Small intestine (tissue), 7 donors: ENCODE measurements at regions not wholly inside any gene's neighbourhood (a gene's known extent, or its start where the extent isn't known, plus 50 kb on each side); places are given as distances from the start of the nearest gene placed in this dataset.

Experiments
- DNase-seq, 2 donors: peaks; one replicate each; pipeline versions ENCODE4 v3.0.0 to v3.0.0-alpha.2; 2013
- FAIRE-seq: peaks from 2 replicates; lab custom pipeline; 2012; peaks lifted over from hg19 to GRCh38; lab: Jason Lieb, UNC
- H3K27ac ChIP-seq, 3 donors: one replicate each; pipeline ENCODE4 v1.5.1; 2013; ENCODE audit warnings: low read length in 2 of 3, mild to moderate bottlenecking in 2 of 3, control low read depth in 1 of 3, inconsistent platforms in 1 of 3, low read depth in 1 of 3, moderate library complexity in 1 of 3
- H3K27me3 ChIP-seq, 3 donors: one replicate each; pipeline ENCODE4 v1.6.1; 2013; ENCODE audit warnings: low read length in 3 of 3, inconsistent platforms in 1 of 3; ENCODE audit not compliant: control insufficient read depth in 3 of 3, insufficient read depth in 3 of 3
- H3K36me3 ChIP-seq, 3 donors: one replicate each; pipeline ENCODE4 v1.6.1; 2013; ENCODE audit warnings: low read length in 3 of 3, inconsistent platforms in 1 of 3, low read depth in 1 of 3, mild to moderate bottlenecking in 1 of 3, moderate library complexity in 1 of 3; ENCODE audit not compliant: control insufficient read depth in 3 of 3, insufficient read depth in 2 of 3
- H3K4me1 ChIP-seq, 3 donors: one replicate each; pipeline ENCODE4 v1.6.1; 2013; ENCODE audit warnings: low read length in 2 of 3, inconsistent platforms in 1 of 3, low read depth in 1 of 3, mild to moderate bottlenecking in 1 of 3, moderate library complexity in 1 of 3; ENCODE audit not compliant: control insufficient read depth in 3 of 3, insufficient read depth in 2 of 3
- H3K4me3 ChIP-seq, 3 donors: one replicate each; pipeline ENCODE4 v1.5.1; 2013; ENCODE audit warnings: low read length in 3 of 3, control low read depth in 1 of 3, inconsistent platforms in 1 of 3, low read depth in 1 of 3, mild to moderate bottlenecking in 1 of 3, moderate library complexity in 1 of 3
- H3K9me3 ChIP-seq, 2 donors: one replicate each; pipeline ENCODE4 v1.6.1; 2013; ENCODE audit warnings: low read depth in 1 of 2, low read length in 1 of 2; ENCODE audit not compliant: control insufficient read depth in 2 of 2, insufficient read depth in 1 of 2
- WGBS, 3 donors: extraction: QIAGEN DNeasy Blood & Tissue Kit; methylation state at CpG; one replicate each; pipeline ENCODE4 v1.1.7; 2013; 5-methylcytosine and 5-hydroxymethylcytosine counted together
- donor health status: healthy with polysubstance abuse.
- donor health status: control.
- donor health status: control.
- donor health status: Bipolar disorder and iron deficiency.
- donor health status: healthy.

DNA sequence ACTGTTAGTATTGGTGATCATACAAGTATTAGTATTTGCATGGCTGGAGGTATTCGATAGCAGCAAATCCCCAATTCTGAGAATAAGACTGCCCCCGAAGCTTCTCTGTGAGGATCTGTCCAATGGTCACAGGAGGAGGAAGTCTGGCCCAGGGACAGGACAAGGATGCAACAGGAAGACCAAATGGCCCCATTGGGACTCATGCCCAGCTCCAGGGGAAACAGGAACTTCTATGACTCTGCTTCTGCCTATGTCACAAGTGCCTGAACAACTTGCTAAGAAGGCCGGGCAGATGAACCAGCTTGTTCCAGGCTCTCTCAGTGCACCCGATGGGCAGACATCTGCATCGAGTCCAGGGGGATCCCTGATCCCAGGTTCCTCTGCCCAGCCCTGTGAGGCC, 172.0 kb upstream of the GRB10 start:
- no peak overlapping the region for H3K27ac ChIP-seq

DNA sequence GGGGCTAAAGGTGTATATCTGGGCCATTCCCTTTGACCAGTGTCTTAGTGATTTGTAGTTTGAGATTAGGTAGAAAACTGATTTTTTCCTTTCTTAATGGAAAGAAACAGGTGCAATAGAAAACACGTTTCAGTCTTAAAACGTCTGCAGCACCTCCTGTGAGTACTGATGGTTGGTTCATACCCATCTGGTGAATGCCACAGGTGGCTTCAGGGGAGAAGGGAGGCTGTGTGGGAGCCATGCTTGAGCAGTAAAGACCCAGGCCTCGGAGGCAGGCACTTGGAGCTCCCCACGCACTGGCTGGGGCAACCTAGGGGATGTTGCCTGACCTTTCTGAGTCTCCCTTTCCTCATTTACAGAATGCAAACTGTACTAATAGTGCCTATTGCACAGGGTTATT, 171.5 kb upstream of the GRB10 start:
- DNase-seq, result no peak
- Histone ChIP-seq H3K9me3 (peaks cover 0 to 6% of the 10 kb centered on the region in 2 donors), H3K27ac (no peak overlapping the region), H3K4me1 (peaks cover 0 to 2% (median 0%) of the 10 kb centered on the region in 3 donors), H3K4me3 (no peak overlapping the region), H3K27me3 (no peaks in the 10 kb centered on the region), H3K36me3 (no peaks in the 10 kb centered on the region)
- 74 to 78% (median 76%) methylated on average over 4 of the region's 4 CpGs for WGBS, 3 donors
- no peak for FAIRE-seq

More for the DNA sequence above, 172.0 kb upstream of the GRB10 start:
- Histone ChIP-seq H3K4me3 (no peak overlapping the region), H3K9me3 (peaks cover 0 to 6% of the 10 kb centered on the region in 2 donors), H3K27me3 (no peaks in the 10 kb centered on the region), H3K36me3 (no peaks in the 10 kb centered on the region), H3K4me1 (peaks cover 0 to 2% (median 0%) of the 10 kb centered on the region in 3 donors)
- 81 to 88% (median 86%) methylated on average over 5 of the region's 5 CpGs for WGBS, 3 donors
- no peak for DNase-seq
- no peak for FAIRE-seq

- Histone ChIP-seq H3K9me3 (peaks cover 0 to 6% of the 10 kb centered on the region in 2 donors), H3K4me3 (no peak overlapping the region), H3K27ac (no peak overlapping the region), H3K4me1 (peaks cover 0 to 2% (median 0%) of the 10 kb centered on the region in 3 donors), H3K27me3 (no peaks in the 10 kb centered on the region), H3K36me3 (no peaks in the 10 kb centered on the region)
- no peak for FAIRE-seq
- WGBS, 3 donors, result 65 to 81% (median 71%) methylated on average over 3 of the region's 3 CpGs
- no peak for DNase-seq
Observed at GRCh38 chr7:50953820-50954219, 171.1 kb upstream of the GRB10 start.

- Histone ChIP-seq H3K36me3 (no peaks in the 10 kb centered on the region), H3K27me3 (no peaks in the 10 kb centered on the region), H3K27ac (no peak overlapping the region), H3K9me3 (peaks cover 0 to 6% of the 10 kb centered on the region in 2 donors), H3K4me1 (peaks cover 0 to 2% (median 0%) of the 10 kb centered on the region in 3 donors), H3K4me3 (no peak overlapping the region)
- DNase-seq, result no peak
- WGBS, 3 donors, result 71 to 83% (median 75%) methylated on average over 6 of the region's 6 CpGs
- FAIRE-seq, result no peak
Observed at GRCh38 chr7:50953303-50953702, 170.6 kb upstream of the GRB10 start.

- FAIRE-seq (no peak), DNase-seq (no peak)
- no peak overlapping the region for H3K27ac ChIP-seq
- no peak overlapping the region for H3K4me3 ChIP-seq
- no peaks in the 10 kb centered on the region for H3K27me3 ChIP-seq
- 55 to 76% (median 70%) methylated on average over 3 of the region's 3 CpGs for WGBS, 3 donors
- H3K36me3 ChIP-seq, result no peaks in the 10 kb centered on the region
- peaks cover 0 to 12% of the 10 kb centered on the region in 2 donors for H3K9me3 ChIP-seq
- no peaks in the 10 kb centered on the region for H3K4me1 ChIP-seq
Observed at GRCh38 chr7:50952544-50952943, 169.8 kb upstream of the GRB10 start.

DNA sequence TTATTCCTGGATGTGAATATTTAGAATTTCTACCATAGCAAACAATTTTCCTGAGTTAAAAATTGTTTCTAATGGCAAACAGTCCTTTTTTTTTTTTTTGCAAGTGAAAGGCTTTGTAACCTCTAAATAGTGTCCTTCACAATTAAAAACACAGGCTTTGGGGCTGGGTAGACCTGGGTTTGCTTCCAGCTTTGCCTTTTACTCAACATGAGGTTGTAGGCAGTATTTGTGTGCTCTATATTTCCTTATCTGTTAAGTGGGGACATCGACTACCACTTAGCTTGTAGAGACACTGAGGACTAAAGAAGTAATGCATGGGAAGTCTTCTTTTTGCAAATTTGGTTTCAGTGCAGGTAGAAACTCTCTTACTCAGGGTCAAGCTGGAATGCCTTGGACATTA, 169.4 kb upstream of the GRB10 start:
- H3K27me3 ChIP-seq, result no peaks in the 10 kb centered on the region
- WGBS, 3 donors, result 60 to 81% (median 63%) methylated on average over 1 of the region's 1 CpG
- no peaks in the 10 kb centered on the region for H3K36me3 ChIP-seq
- no peak overlapping the region for H3K4me3 ChIP-seq
- no peak overlapping the region for H3K27ac ChIP-seq
- no peak for FAIRE-seq
- H3K9me3 ChIP-seq, result peaks cover 0 to 17% of the 10 kb centered on the region in 2 donors
- no peak for DNase-seq
- H3K4me1 ChIP-seq, result no peaks in the 10 kb centered on the region

DNA sequence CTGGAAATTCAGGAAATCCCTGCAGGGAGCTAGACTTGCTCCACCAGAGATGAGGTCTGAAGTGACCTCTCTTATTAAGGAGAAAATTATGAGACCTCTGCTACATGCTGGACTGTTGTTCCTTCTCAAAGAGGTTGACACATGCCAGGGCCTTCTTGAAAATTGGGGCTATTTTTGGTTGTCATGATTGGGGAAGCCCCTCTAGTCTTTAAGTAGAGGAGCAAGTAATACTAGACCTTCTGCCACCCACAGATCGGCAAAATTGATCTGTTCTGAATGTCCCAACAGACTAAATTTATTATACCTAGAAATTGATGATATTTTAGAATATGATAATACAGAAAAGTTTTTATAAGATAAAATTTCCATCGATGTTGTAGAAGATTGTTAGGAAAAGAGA, 160.8 kb upstream of the GRB10 start:
- WGBS, 3 donors, result 85 to 89% (median 86%) methylated on average over 2 of the region's 2 CpGs
- Histone ChIP-seq H3K4me3 (no peak overlapping the region), H3K27ac (no peak overlapping the region), H3K4me1 (no peaks in the 10 kb centered on the region), H3K36me3 (no peaks in the 10 kb centered on the region), H3K9me3 (peaks cover 0 to 24% of the 10 kb centered on the region in 2 donors), H3K27me3 (no peaks in the 10 kb centered on the region)
- DNase-seq (no peak), FAIRE-seq (no peak)

DNA sequence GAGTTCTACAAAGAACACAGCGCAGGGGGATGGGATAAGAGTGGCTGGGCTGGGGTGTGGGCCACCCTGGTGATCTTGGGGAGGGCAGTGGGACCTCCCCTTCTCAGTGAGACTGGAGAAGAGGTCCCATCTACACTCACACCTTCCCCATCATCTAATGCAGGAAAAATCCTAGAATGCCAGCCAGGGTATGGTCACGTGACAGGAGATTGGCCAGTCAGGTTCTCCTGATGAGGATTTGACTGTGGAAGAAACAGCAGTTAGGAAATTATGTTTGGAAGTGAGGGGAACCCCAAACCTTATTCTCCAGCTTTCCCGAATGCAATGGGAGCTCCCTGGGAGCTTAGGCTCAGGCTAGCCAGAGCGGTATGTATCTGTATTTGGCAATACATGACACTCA, 158.8 kb upstream of the GRB10 start:
- WGBS, 3 donors, result 85 to 92% (median 87%) methylated on average over 4 of the region's 4 CpGs
- Histone ChIP-seq H3K27ac (no peak overlapping the region), H3K9me3 (peaks cover 0 to 7% of the 10 kb centered on the region in 2 donors), H3K27me3 (no peaks in the 10 kb centered on the region), H3K4me1 (no peaks in the 10 kb centered on the region), H3K4me3 (no peak overlapping the region), H3K36me3 (no peaks in the 10 kb centered on the region)
- no peak for FAIRE-seq
- no peak for DNase-seq

GRCh38 chr7:50940621-50941020, 157.9 kb upstream of the GRB10 start:
- DNase-seq (no peak), FAIRE-seq (no peak)
- H3K36me3 ChIP-seq, result no peaks in the 10 kb centered on the region
- H3K27ac ChIP-seq, result no peak overlapping the region
- no peaks in the 10 kb centered on the region for H3K4me1 ChIP-seq
- no peaks in the 10 kb centered on the region for H3K27me3 ChIP-seq
- no peaks in the 10 kb centered on the region for H3K9me3 ChIP-seq
- H3K4me3 ChIP-seq, result no peak overlapping the region
- WGBS, 3 donors, result 61 to 67% (median 64%) methylated on average over 6 of the region's 6 CpGs
